Right lobe of liver (tissue), 4 donors: ENCODE measurements at regions not wholly inside any gene's neighbourhood (a gene's known extent, or its start where the extent isn't known, plus 50 kb on each side); places are given as distances from the start of the nearest gene placed in this dataset.

ENCODE experiments used
- POLR2A ChIP-seq: fragments of 450-650 bp; IDR thresholded peaks from one replicate; pipeline ENCODE4 v1.6.1; 2017; ENCODE audit warnings: antibody characterized with exemption, mild to moderate bottlenecking
- TF ChIP-seq, protein P1 (sequence below), 4 donors: fragments of 200-600 bp in 3 of 4; fragments of 450-650 bp in 1 of 4; IDR thresholded peaks; one replicate each; pipeline versions ENCODE4 v1.5.1 to v1.8.0; 2016 to 2022; ENCODE audit warnings: antibody characterized with exemption in 4 of 4, mild to moderate bottlenecking in 2 of 4
- donor health status: DM: no; HTN: no; CAD: no.
- donor health status: DM: no; HTN: no; CAD: no.
- donor health status: DM: no; HTN: yes; CAD: no.

DNA sequence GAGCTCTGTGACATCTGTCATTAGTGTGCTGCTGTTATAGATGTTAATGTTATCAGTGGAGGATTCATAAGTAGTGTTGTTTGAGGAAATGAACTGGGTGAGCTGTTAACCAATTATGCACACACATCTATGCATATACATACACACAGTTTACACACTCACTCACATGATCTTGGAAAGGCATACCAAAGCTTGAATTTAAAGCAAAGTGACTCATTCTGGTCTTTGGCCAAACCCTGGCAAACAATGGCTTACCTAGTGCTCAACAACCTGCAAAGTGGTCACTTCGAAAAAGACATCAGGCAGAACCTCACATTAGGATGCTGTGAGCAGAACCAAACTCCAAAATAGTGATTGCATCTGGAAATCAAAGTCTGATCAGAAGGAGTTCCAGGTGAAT, 1037.3 kb upstream of the CDH6 start:
- TF ChIP-seq, protein P1, sequence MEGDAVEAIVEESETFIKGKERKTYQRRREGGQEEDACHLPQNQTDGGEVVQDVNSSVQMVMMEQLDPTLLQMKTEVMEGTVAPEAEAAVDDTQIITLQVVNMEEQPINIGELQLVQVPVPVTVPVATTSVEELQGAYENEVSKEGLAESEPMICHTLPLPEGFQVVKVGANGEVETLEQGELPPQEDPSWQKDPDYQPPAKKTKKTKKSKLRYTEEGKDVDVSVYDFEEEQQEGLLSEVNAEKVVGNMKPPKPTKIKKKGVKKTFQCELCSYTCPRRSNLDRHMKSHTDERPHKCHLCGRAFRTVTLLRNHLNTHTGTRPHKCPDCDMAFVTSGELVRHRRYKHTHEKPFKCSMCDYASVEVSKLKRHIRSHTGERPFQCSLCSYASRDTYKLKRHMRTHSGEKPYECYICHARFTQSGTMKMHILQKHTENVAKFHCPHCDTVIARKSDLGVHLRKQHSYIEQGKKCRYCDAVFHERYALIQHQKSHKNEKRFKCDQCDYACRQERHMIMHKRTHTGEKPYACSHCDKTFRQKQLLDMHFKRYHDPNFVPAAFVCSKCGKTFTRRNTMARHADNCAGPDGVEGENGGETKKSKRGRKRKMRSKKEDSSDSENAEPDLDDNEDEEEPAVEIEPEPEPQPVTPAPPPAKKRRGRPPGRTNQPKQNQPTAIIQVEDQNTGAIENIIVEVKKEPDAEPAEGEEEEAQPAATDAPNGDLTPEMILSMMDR (IDR thresholded peaks at IDR 0.05) = no peak
- TF ChIP-seq POLR2A = no peak
